T-helper 22 cell (primary cell): ENCODE measurements at regions not wholly inside any gene's neighbourhood (a gene's known extent, or its start where the extent isn't known, plus 50 kb on each side); places are given as distances from the start of the nearest gene placed in this dataset.
"Not testable (repeated sequence)": the region's sequence is repeated elsewhere in the genome, so short reads cannot be mapped to it uniquely, and the experiment has no call there.

ENCODE experiments used
- DNase-seq: peaks from one replicate; pipeline ENCODE4 v3.0.0-alpha.2; 2020; ENCODE audit warnings: low read depth

- no peak for DNase-seq
Measured at GRCh38 chr14:104250175-104250574, 111.8 kb downstream of the KIF26A start.

GRCh38 chr14:104252256-104253215 lies 114.1 kb downstream of the KIF26A start:
- no peak for DNase-seq

- no peak for DNase-seq
Measured at GRCh38 chr14:104253223-104253822, 114.9 kb downstream of the KIF26A start.

GRCh38 chr14:104253901-104254353 lies 115.5 kb downstream of the KIF26A start:
- no peak for DNase-seq

GRCh38 chr14:104254735-104255400 lies 116.5 kb downstream of the KIF26A start:
- no peak for DNase-seq

GRCh38 chr14:104256025-104256424 lies 117.6 kb downstream of the KIF26A start:
- DNase-seq: no peak

- DNase-seq: no peak
Measured at GRCh38 chr14:104262515-104263514, 124.4 kb downstream of the KIF26A start.

GRCh38 chr14:104263675-104264358 lies 125.4 kb downstream of the KIF26A start:
- DNase-seq: no peak

- no peak for DNase-seq
Measured at GRCh38 chr14:104264495-104265265, 126.3 kb downstream of the KIF26A start.

- DNase-seq: no peak
Measured at GRCh38 chr14:104265918-104266630, 127.7 kb downstream of the KIF26A start.

- DNase-seq: no peak
Measured at GRCh38 chr14:104266631-104267575, 128.5 kb downstream of the KIF26A start.

- DNase-seq: no peak
Measured at GRCh38 chr14:104267895-104268294, 129.5 kb downstream of the KIF26A start.

- no peak for DNase-seq
Measured at GRCh38 chr14:104268295-104268694, 129.9 kb downstream of the KIF26A start.

GRCh38 chr14:104268725-104269436 lies 130.5 kb downstream of the KIF26A start:
- no peak for DNase-seq

- not testable (repeated sequence) for DNase-seq
Measured at GRCh38 chr14:104269511-104270241, 131.3 kb downstream of the KIF26A start.

- no peak for DNase-seq
Measured at GRCh38 chr14:104271391-104271790, 133.0 kb downstream of the KIF26A start.

- no peak for DNase-seq
Measured at GRCh38 chr14:104274806-104275205, 136.4 kb downstream of the KIF26A start.
